GM15510 (cell line): ENCODE measurements at regions not wholly inside any gene's neighbourhood (a gene's known extent, or its start where the extent isn't known, plus 50 kb on each side); places are given as distances from the start of the nearest gene placed in this dataset.

Experiments used
- POLR2A ChIP-seq: IDR thresholded peaks from 3 replicates; pipeline ENCODE4 v1.6.1; 2011; ENCODE audit warnings: borderline replicate concordance; ENCODE audit not compliant: insufficient read length; ENCODE audit errors: extremely low read depth

DNA sequence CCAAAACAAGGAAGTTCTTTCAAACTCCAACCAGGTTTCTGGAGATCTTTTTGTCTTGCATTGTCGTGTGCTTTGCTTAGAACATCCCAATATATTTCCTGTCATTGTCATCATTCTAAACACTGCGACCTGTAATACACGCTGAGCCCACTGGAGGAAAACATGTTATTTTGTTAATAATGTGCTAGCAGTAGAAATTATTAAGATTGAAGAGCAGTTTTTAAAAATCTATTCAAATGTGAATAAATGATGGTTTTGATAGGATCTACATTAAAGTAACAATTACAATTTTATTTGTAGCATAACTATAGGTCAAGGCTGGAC is 268.5 kb downstream of the PTPRC start:
- TF ChIP-seq POLR2A: no peak

DNA sequence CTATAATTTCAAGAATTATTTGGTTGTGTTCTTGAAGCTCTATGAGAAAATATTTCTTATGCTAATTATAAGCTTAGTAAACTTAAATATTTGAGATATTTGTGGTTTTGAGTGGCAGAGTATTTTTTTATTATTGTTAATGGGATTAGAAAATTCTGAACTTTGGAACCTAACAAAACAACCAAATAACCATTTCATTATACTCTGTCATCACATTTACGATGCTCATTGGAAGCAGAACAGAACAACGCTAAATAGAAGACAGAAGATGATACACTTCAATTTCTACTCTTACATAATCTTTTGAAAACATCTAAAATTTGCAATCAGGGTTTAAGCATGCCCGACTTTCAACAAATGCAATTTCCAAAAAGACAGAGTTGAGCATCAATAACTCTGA is 270.2 kb downstream of the PTPRC start:
- no peak for TF ChIP-seq POLR2A

DNA sequence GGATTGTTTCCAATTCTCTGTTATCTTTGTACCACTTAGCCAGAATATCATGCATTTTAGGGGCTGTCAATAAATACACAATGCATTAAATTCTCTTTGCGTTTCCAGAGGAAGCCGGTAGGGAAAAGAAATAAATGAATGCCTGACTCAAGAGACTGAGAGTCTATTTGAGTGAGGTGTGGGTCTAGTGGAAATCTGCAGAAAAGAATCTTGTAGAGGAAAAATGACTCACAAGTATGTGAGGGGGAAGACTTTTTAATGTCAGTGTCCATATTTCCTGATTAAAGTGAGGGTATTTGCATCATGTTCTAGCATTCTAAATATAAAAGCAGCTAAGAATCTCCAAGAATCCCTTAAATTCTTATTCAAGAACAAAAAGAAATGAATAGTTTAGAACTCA is 271.1 kb downstream of the PTPRC start:
- no peak for TF ChIP-seq POLR2A

DNA sequence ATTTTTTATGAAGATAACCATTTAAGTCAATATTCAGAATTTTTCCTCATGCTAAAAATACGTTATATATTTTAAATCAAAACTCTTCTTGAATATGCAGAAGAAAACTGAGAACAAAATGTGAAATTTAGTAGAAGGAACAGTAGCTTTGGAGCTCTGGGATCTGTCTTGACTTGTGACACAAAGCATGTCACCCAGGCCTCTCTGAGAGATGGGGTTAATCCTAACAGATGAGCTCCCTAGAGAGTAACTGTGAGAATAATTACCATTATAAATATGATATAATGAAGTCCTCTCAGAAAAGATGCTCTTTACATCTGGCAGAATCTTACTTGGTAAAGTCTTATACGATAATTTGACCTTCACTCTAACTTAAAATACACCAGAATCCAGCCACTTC is 272.0 kb downstream of the PTPRC start:
- TF ChIP-seq POLR2A: no peak

DNA sequence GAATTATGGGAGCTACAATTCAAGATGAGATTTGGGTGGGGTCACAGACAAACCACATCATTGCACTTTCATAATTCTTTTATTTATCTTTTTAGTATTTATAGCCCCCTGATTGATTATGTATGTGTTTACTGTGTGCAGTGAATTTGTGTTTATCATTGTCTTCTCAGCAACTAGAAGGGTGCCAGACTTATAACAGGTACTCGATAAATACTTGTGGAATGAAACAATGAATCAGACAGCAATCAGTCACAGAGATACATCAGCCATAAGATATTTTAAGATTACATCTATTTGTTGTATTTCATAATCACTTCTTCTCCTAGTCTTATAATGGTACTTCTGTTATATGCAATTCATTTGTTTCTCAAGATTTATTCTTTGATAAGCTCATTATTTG is 273.2 kb downstream of the PTPRC start:
- TF ChIP-seq POLR2A: no peak

DNA sequence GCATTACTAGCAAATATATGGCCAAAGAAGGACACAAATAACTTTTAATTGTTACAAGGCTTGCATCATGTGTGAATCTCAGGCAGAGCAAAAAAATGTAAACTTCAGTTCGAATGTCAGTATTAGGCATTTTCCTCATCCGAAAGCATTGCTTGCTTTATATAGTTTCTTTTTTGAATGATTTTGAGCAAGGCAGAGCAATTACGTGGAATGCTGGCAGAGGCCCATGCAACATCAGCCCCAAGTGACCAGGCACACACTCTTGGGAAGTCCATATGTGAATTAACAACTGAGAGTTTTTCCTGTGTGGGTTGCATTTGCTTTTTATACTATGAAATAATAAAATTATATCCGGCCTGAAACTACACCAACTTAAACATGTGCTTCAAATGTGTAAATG is 274.8 kb downstream of the PTPRC start:
- no peak for TF ChIP-seq POLR2A

DNA sequence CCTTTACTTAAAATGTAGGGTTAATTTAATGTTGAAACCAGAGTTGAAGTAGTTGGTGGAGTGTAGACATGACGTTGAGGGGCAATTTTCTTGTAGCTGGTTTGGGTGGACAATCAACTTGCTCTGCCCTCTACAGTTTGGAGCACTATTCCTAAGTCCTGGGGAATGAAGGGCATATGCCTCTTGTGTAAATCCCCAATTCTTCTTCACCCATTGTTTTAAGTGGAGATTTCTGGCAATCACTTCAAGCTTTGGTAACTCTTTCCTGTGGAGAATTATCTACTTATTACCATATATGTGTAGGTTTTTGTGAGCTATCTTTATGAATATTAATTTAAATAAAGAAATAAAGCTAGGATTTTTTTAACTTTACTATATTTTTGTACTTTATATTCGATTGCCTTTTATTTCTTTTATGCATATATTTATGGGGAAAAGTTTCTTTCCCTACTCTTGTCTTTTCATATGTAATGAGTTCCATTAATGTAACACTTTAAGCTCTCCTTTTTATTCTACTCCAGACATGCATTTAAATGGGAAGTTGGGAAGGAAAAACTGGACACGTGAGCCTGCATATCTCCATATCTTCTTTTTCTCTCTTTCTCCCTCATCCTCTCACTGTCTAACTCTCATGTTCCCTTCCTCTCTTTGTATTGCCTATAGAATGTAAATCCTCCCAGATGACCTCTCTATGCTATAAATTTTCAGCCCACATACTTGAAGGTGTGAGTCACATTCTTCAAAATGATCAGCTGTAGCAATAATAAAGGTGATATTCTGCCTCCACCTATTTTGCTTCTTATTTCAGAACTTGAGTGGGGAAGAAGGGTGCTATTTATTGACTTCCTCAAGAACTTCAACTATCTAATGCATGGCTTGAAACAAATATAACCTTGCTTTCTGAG is 276.7 kb downstream of the PTPRC start:
- TF ChIP-seq POLR2A: no peak

DNA sequence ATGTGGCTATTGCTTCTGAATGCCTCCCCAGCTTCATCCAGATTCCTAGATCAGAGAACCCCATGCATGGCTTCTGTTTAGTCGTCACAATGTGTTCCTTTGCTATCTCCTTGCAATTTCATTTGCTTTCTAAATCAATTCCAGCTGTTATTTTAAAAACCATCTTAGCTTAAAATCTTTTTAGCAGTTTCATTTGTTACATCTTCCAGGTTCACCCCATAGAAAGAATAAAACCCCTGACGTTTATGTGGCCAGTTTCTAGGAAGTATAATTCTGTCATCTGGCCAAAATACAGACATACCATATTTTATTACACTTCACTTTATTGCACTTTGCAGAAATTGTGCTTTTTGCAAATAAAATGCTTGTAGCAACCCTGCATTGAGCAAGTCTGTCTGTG is 278.4 kb downstream of the PTPRC start:
- TF ChIP-seq POLR2A: no peak

DNA sequence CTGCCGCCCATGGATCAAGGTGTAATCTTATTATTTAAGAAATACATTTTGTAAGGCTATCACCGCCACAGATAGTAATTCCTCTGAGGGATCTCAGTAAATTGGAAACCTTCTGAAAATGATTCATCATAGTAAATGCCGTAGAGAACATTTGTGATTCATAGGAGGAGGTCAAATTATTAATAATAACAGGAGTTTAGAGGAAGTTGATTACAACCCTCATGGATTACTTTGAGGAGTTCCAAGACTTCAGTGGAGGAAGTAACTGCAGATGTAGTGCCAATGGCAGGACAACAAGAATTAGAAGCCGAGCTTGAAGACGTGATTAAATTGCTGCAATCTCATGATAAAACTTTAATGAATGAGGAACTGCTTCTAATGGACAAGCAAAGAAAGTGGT is 280.1 kb downstream of the PTPRC start:
- no peak for TF ChIP-seq POLR2A

DNA sequence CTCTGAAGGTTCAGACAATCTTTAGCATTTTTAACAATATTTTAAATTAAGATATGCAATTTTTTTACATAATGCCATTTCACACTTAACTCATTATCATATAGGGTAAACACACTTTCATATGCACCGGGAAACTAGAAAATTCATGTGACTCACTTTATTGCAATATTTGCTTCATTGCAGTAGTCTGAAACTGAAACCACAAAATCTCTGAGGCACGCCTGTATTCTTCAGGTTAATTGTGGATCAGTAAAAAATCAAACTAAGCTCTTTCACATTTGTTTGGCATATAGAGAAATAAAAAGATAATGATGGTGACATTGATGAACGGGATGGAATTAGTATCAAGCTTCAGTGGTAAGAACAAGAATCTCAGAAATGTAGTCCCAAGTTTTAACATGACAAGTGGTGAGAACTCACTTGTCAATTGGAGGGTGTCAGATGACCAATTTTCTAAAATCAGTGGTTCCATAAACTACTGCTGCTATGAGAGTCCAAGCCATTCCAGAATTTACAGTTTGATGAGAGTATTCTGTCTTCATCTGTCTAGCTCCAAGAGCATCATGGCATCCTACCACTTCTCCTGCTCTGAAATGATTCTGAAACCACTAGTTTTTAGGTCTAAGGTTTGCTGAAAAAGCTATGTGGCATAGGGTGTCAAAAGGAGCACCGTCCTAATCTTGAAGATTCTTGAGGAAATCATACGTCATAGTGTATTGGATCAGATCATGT is 281.0 kb downstream of the PTPRC start:
- TF ChIP-seq POLR2A: no peak

DNA sequence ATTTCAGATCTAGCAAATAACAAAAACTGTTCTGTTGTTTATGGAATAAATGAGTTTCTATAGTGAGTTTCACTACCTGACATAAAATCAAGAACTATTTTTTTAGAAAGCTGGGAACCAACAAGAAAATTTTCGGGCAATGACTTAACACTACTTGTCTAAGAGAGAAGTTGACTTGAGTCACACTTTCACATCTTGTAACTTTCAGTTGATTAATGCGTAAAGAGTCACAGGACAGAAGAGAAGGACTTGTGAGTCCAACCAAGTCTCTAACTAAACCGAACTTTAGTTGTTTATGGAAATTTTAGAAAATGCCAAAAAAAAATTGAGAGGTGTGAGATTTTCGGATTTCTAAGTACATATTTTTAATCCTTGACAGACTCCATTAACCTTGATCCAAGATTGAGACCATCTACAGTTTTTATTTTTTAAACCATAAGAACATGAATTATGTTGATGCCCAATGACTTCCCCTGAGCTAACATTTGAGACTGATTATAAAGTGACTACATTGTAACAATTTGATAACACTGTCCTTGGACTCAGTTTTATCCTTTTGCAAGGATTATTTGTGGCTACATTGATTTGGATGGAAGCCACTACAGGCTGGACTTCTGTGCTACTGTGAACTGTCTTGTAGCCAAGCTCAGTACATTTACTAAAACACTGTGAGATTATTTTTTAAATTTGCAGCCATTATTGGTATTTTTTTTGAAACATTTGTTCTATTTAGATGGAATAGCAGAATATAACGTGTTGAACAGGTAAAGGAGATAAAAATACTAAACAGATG is 284.0 kb downstream of the PTPRC start:
- no peak for TF ChIP-seq POLR2A

DNA sequence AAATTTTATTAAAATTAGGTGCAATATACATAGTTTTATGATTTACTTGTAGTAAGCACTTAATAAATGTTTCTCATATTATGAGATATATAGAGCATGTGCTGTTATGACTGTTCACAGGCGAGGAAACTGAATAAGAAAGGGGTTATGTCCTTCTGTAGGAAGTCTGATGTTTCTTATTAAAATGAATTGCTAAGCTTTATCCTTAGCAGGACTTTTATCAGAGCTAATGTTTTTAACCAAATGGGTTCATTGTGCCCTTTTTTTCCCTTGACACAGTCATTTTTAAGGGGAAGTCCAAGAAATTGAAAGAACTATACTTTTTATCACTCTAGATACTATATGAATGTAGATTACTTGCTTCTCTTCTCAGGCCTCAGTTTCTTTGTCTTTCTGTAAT is 285.2 kb downstream of the PTPRC start:
- no peak for TF ChIP-seq POLR2A

DNA sequence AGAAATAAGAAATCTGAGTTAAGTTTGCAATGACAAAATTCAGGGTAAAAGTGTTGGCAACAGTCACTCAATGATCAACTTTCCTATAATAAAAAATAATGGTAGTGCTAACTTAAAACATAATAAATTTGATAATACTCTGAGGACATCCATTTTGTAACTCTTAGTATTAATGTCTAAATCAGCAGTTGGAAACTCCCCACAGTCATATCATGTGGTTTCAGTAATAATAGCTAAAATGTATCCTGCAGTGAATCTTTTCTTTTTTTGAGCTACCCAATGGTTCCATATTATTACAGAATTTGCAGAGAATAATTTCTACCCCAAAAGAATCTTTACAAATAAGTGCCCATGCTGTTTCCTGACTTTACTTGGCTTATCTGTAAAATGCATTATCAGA is 286.7 kb downstream of the PTPRC start:
- no peak for TF ChIP-seq POLR2A

DNA sequence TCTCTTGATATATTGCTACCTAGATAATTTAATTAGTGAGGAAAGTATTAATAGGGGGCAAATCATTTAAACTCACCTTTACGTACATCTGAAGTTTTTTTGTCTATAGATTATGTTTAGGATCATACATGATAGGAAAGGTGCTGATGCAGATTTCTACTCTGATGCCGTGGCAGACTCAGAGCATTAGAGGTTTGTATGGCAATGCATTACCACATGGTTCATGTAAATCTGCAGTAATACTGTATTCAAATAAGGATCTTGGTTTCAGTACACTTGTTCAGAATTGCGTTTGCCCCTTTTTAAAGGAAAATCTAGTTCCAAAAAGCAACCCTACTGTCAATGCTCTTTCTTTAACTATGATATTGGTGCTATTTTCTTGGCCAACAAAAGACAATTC is 288.3 kb downstream of the PTPRC start:
- no peak for TF ChIP-seq POLR2A

DNA sequence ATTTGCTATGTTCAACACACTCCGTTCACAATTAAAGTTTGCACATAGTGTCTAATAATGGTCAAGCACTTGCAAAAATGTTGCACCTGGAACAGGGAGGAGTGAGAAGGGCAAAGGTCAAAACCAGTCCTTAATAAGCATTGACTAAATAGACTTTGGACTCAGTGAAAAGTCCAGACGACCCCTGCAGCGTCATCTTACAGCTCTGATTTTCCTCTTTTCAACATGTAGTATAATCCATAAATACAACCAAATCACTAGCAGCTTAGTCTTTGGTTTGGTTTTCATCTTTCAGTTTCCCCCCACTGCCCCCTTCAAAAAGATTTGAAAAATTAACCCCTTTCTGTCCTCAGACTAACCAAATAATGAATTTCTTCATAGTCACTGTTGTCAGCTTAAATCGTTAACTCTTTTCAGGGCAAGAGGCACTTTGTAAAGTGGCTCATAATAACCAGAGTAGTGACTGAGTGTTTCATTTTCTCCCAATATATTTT is 290.3 kb downstream of the PTPRC start:
- no peak for TF ChIP-seq POLR2A
